ENCODE measurements at regions not wholly inside any gene's neighbourhood (a gene's known extent, or its start where the extent isn't known, plus 50 kb on each side); places are given as distances from the start of the nearest gene placed in this dataset.

DNA sequence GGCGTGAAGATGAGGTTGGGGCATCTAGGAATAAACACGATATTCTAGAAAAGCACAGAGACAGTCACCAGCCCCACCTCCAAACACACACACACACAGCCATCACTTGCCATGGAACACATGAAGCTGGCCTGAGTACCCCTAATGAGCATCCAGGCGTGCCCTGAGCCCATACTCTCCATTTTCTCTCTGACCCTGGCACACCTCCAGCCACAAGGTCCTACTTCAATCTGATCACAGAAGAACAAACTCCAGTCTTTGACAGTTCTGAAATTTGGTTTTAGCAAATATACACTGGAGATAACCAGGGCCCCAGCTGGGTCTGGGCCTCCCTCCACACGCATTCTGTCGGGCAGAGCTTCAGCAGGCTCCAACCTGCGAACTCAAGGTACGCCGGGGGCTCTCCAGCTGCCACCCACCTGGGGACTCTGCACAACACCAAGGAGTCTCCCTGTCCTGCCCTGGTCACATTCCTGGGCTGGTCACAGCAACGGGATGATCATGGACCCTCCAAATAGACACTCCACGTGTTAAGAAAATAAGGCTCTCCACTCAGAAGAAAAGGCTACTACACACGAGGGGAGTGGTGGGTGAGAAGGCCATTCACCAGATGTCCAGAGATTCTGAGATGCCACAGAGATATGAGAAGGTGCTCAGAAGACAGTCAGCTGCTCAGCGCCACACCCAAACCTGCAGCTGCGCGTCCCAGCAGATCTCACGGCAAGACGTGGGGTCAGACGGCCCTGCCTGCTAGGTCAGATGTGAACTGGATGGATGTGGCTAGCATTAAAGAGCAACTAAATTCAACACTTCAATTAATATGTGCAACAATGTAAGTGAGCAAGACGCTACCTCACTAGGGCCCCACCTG lies 57.0 kb upstream of the PNMA1 start:
- Mint-ChIP-seq H3K4me3 (no peak overlapping the region), H3K36me3 (ENCODE audit: low read depth) (no peaks in the 10 kb centered on the region), H3K9me3 (no peaks in the 10 kb centered on the region), H3K27ac (no peak overlapping the region), H3K4me1 (ENCODE audit: low read depth) (peaks cover 53% of the 10 kb centered on the region), H3K27me3 (ENCODE audit: insufficient read depth) (peaks cover 4% of the 10 kb centered on the region; the same call in 1 of the 2 replicates)
- no peak for DNase-seq
- TF ChIP-seq, protein P1, sequence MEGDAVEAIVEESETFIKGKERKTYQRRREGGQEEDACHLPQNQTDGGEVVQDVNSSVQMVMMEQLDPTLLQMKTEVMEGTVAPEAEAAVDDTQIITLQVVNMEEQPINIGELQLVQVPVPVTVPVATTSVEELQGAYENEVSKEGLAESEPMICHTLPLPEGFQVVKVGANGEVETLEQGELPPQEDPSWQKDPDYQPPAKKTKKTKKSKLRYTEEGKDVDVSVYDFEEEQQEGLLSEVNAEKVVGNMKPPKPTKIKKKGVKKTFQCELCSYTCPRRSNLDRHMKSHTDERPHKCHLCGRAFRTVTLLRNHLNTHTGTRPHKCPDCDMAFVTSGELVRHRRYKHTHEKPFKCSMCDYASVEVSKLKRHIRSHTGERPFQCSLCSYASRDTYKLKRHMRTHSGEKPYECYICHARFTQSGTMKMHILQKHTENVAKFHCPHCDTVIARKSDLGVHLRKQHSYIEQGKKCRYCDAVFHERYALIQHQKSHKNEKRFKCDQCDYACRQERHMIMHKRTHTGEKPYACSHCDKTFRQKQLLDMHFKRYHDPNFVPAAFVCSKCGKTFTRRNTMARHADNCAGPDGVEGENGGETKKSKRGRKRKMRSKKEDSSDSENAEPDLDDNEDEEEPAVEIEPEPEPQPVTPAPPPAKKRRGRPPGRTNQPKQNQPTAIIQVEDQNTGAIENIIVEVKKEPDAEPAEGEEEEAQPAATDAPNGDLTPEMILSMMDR (IDR thresholded peaks at IDR 0.05), result no peak

DNA sequence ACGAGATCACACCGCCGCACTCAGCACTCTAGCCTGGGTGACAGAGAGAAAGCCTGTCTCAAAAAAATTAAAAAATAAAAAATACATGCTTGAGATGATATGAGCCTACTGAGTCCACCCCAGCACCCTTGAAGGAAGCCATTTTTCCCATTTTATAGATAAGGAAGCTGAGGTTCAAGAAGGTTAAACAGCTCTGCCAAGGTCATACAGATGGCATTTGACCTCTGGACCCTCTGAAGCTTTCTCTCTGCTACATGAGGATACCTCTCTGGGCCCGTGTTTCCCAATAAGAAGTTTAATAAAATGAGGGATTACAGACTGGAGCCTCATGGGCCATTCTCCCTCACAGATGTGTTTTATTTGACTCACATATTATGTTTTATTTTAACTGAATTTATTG lies 53.9 kb upstream of the PNMA1 start:
- no peak overlapping the region for H3K4me3 Mint-ChIP-seq
- peaks cover 1% of the 10 kb centered on the region; the same call in 1 of the 2 replicates for H3K27me3 Mint-ChIP-seq (ENCODE audit: insufficient read depth)
- no peaks in the 10 kb centered on the region for H3K9me3 Mint-ChIP-seq
- H3K4me1 Mint-ChIP-seq (ENCODE audit: low read depth), result peaks cover 52% of the 10 kb centered on the region
- TF ChIP-seq, protein P1 (IDR thresholded peaks at IDR 0.05), result no peak
- no peak for DNase-seq
- no peak overlapping the region for H3K27ac Mint-ChIP-seq
- H3K36me3 Mint-ChIP-seq (ENCODE audit: low read depth), result no peaks in the 10 kb centered on the region

DNA sequence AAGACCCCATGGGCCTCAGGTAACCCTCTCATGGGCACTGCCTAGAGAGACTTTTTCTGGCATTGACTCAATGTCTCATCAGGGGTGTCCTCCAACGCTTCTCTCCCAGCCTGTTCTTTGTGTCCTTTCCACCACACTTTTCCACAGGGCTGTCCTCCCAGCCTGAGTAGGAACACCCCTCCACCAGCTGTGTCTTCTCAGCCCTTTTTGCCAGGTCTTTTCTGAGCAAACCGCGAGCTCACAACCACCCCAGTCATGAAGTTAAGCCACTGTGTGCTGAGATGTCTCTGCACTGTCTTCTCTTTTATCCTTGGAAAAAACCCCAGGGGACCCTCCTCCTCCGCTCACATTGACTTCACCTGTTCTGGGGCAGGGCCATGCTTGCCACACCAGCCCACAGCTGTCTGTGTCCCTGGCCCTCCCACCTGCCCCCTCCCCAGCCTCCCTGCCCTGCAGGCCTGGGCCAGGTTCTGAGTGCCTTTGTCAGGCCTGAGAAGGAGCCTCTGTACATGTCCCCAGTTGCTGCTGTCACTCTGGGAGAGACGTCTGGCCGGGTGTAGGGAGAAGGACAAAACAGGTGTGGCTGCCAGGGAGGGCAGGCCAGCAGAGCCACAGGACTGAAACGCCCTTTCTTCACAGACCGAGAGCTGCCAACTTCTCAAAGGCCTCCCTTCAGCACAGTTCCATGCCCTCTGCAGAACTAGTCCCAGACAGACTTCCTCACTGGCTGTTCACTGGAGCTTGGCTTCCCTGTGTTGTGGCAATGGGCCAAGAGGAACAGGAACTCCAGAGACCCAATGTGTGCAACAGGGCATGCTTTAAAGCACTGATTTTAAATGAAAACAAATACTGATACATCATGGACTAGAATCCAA lies 50.5 kb upstream of the PNMA1 start:
- Mint-ChIP-seq H3K36me3 (ENCODE audit: low read depth) (no peaks in the 10 kb centered on the region), H3K27ac (no peak overlapping the region)
- no peak for DNase-seq

More for the DNA sequence above, 50.5 kb upstream of the PNMA1 start:
- Mint-ChIP-seq H3K9me3 (no peaks in the 10 kb centered on the region), H3K27me3 (ENCODE audit: insufficient read depth) (peaks cover 2% of the 10 kb centered on the region; the same call in 1 of the 2 replicates), H3K4me3 (no peak overlapping the region), H3K4me1 (ENCODE audit: low read depth) (peaks cover 45% of the 10 kb centered on the region)
- TF ChIP-seq, protein P1 (IDR thresholded peaks at IDR 0.05), result no peak
